K562 (cell line): ENCODE measurements at regions not wholly inside any gene's neighbourhood (a gene's known extent, or its start where the extent isn't known, plus 50 kb on each side); places are given as distances from the start of the nearest gene placed in this dataset.

Experiments
- ATAC-seq: fragments of 200-7000 bp; cut with Tn5 transposase; 3 replicates; pipeline ENCODE4 v1.9.1; 2020; ENCODE audit warnings: moderate library complexity
- BruUV-seq: library from RNA; stranded (reverse); fragments of 400-500 nt; replicated peaks from 2 replicates; lab custom pipeline; 2021; lab: Mats Ljungman, UMichigan
- CTCF ChIA-PET: fragments of 300-600 bp; formaldehyde crosslinking; extraction: SDS; loops from one replicate; lab custom pipeline; 2021; ENCODE audit warnings: low intra/inter-chr PET ratio; lab: Yijun Ruan, JAX
- POLR2A ChIA-PET: fragments of 300-600, 350-650 bp; sonication (Branson Sonifier 250); formaldehyde crosslinking; extraction: SDS; loops from one replicate; lab custom pipeline; 2021; ENCODE audit warnings: antibody characterized with exemption, inconsistent platforms; lab: Yijun Ruan, JAX
- DNase-seq, 4 experiments: peaks; one replicate each; pipeline versions ENCODE4 v3.0.0 to v3.0.0-alpha.2; 2011 to 2018; ENCODE audit warnings: low spot score in 3 of 4, mixed read lengths in 3 of 4; ENCODE audit errors: extremely low read depth in 1 of 4
- FAIRE-seq: peaks from 2 replicates; lab custom pipeline; 2011; peaks lifted over from hg19 to GRCh38; lab: Jason Lieb, UNC
- H2AFZ ChIP-seq: 2 replicates; pipeline ENCODE4 v1.6.0; 2011; ENCODE audit warnings: low read depth, low read length, control low read depth, inconsistent platforms
- H3K27ac ChIP-seq: fragments of 200-600 bp; 3 replicates; pipeline ENCODE4 v1.8.0; 2011; ENCODE audit warnings: low read depth, mild to moderate bottlenecking, control low read depth, inconsistent platforms, low read length, moderate library complexity, mixed read lengths; ENCODE audit errors: extremely low read depth
- H3K27me3 ChIP-seq, 2 experiments: fragments of 300-600 bp in 1 of 2; 2 replicates in 1 of 2; 3 replicates in 1 of 2; pipeline versions ENCODE4 v1.6.0 to v1.8.0; 2011; ENCODE audit warnings: inconsistent platforms in 2 of 2, low read length in 2 of 2, mild to moderate bottlenecking in 1 of 2, mixed read lengths in 1 of 2, moderate library complexity in 1 of 2; ENCODE audit not compliant: control insufficient read depth in 2 of 2, insufficient read depth in 2 of 2
- H3K36me3 ChIP-seq: fragments of 300-600 bp; 3 replicates; pipeline ENCODE4 v1.8.0; 2011; ENCODE audit warnings: mild to moderate bottlenecking, low read length, inconsistent platforms; ENCODE audit not compliant: control insufficient read depth, insufficient read depth
- H3K4me1 ChIP-seq, 2 experiments: fragments of 200-600 bp in 1 of 2; replicated peaks in 1 of 2; 2 replicates in 1 of 2; 3 replicates in 1 of 2; pipeline versions ENCODE4 v1.5.1 to v1.8.0; 2011; ENCODE audit warnings: inconsistent platforms in 2 of 2, low read length in 2 of 2, mild to moderate bottlenecking in 1 of 2, mixed read lengths in 1 of 2, moderate library complexity in 1 of 2; ENCODE audit not compliant: control insufficient read depth in 2 of 2, insufficient read depth in 2 of 2
- H3K4me2 ChIP-seq: 2 replicates; pipeline ENCODE4 v1.6.1; 2011; ENCODE audit warnings: low read length, control low read depth, inconsistent platforms, mixed read lengths; ENCODE audit not compliant: insufficient read depth
- H3K4me3 ChIP-seq: fragments of 200-600 bp; sonication (generic), shearing (Covaris generic); 2 replicates; pipeline ENCODE4 v1.5.1; 2016; ENCODE audit warnings: control low read depth, inconsistent platforms
- H3K79me2 ChIP-seq: fragments of 200-600 bp; 3 replicates; pipeline ENCODE4 v1.8.0; 2011; ENCODE audit warnings: low read length, inconsistent platforms; ENCODE audit not compliant: control insufficient read depth, insufficient read depth
- H3K9ac ChIP-seq, 2 experiments: 2 replicates each; pipeline versions ENCODE4 v1.6.0 to v1.6.1; 2011; ENCODE audit warnings: low read depth in 2 of 2, low read length in 2 of 2, control low read depth in 1 of 2, inconsistent platforms in 1 of 2, mild to moderate bottlenecking in 1 of 2, mixed read lengths in 1 of 2; ENCODE audit not compliant: insufficient read depth in 1 of 2
- H3K9me1 ChIP-seq: one replicate; pipeline ENCODE4 v1.6.0; 2011; ENCODE audit warnings: inconsistent platforms, mild to moderate bottlenecking, low read length, moderate library complexity; ENCODE audit not compliant: control insufficient read depth, insufficient read depth
- H3K9me3 ChIP-seq: replicated peaks from 2 replicates; pipeline ENCODE4 v1.5.1; 2011; ENCODE audit warnings: low read depth, low read length, inconsistent platforms; ENCODE audit not compliant: control insufficient read depth, insufficient read depth
- H4K20me1 ChIP-seq: replicated peaks from 2 replicates; pipeline ENCODE4 v1.6.1; 2011; ENCODE audit warnings: low read length, inconsistent platforms, mixed read lengths; ENCODE audit not compliant: control insufficient read depth, insufficient read depth
- FOXM1 ChIP-seq, 2 experiments: fragments of 450-650 bp in 1 of 2; sonication (generic) in 1 of 2; formaldehyde crosslinking in 1 of 2; IDR thresholded peaks; 2 replicates each; pipeline versions ENCODE4 v1.6.1 to v1.9.0; 2017 to 2022; ENCODE audit warnings: low read depth in 2 of 2, mild to moderate bottlenecking in 2 of 2, missing genetic modification reagents in 1 of 2, moderate library complexity in 1 of 2
- HDAC6 ChIP-seq: IDR thresholded peaks from 2 replicates; pipeline ENCODE4 v1.6.1; 2012; ENCODE audit warnings: low read depth, mild to moderate bottlenecking, control low read depth, inconsistent platforms, low read length, moderate library complexity
- PURB ChIP-seq: sonication (generic); formaldehyde crosslinking; IDR thresholded peaks from 2 replicates; pipeline ENCODE4 v1.9.0; 2021; ENCODE audit warnings: low read depth, mild to moderate bottlenecking, missing genetic modification reagents
- STAT5A ChIP-seq: IDR thresholded peaks from 2 replicates; pipeline ENCODE4 v1.6.1; 2012; ENCODE audit warnings: low read length, inconsistent platforms, borderline replicate concordance
- ZFPM2 ChIP-seq: fragments of 250-450 bp; sonication (Bioruptor Pico); IDR thresholded peaks from 2 replicates; pipeline ENCODE4 v1.5.1; 2022; ENCODE audit warnings: mild to moderate bottlenecking
- ZNF436 ChIP-seq: fragments of 250-450, 450-650 bp; sonication (Bioruptor Pico); formaldehyde crosslinking; IDR thresholded peaks from 2 replicates; pipeline ENCODE4 v1.7.0; 2020; ENCODE audit warnings: mild to moderate bottlenecking
- WGBS: fragments of 100-300 bp; shearing (Covaris generic); methylation state at CpG from one replicate; pipeline ENCODE4 v1.1.6; 2016; ENCODE audit warnings: low coverage, mixed read lengths; ENCODE audit not compliant: insufficient coverage; ENCODE audit errors: missing lambda C conversion rate; 5-methylcytosine and 5-hydroxymethylcytosine counted together
- in situ Hi-C: fragments of 300-500 bp; cut with MboI; formaldehyde crosslinking; loops from 4 replicates; pipeline ENCODE4 v1.15.0; 2018; ENCODE audit warnings: inconsistent platforms, mixed read lengths
- intact Hi-C: fragments of 100-400 bp; cut with micrococcal nuclease; formaldehyde crosslinking; loops from 2 replicates; pipeline ENCODE4 v1.14.2; 2022
- TF ChIP-seq, protein P1 (sequence below): IDR thresholded peaks from 2 replicates; pipeline ENCODE4 v1.6.1; 2011; ENCODE audit warnings: borderline replicate concordance, low read depth, mild to moderate bottlenecking, moderate library complexity, low read length; ENCODE audit not compliant: insufficient read depth, poor library complexity, severe bottlenecking
- TF ChIP-seq, protein P2 (sequence below): fragments of 250-450 bp; sonication (Bioruptor Pico); IDR thresholded peaks from 2 replicates; pipeline ENCODE4 v1.4.0; 2020
- TF ChIP-seq, protein P3 (sequence below): fragments of 250-450 bp; sonication (Bioruptor Pico); IDR thresholded peaks from 2 replicates; pipeline ENCODE4 v1.4.0; 2020; ENCODE audit warnings: mild to moderate bottlenecking

DNA sequence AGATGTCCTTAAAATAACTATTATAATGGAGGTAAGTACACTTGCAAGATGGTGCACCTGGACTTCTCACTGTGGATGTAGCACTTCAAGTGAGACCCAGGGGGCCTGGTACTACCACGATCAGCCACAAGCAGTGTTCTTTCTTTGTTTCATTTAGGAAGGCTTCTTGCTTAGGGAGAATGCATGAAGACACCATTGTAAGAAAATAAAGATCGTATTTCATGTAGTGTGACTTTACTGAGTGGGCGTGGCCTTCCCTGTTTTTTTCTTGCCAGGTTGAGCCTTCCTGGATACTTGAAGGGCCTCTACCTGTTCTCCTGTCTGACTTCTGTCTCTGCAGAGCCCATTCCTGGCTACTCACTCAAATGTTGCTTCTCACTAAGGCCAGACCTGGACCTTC is 615.6 kb upstream of the SOX11 start:
- 0% methylated on average over 2 of the region's 3 CpGs for WGBS
- intact Hi-C loops = no loop called here
- TF ChIP-seq, protein P1, sequence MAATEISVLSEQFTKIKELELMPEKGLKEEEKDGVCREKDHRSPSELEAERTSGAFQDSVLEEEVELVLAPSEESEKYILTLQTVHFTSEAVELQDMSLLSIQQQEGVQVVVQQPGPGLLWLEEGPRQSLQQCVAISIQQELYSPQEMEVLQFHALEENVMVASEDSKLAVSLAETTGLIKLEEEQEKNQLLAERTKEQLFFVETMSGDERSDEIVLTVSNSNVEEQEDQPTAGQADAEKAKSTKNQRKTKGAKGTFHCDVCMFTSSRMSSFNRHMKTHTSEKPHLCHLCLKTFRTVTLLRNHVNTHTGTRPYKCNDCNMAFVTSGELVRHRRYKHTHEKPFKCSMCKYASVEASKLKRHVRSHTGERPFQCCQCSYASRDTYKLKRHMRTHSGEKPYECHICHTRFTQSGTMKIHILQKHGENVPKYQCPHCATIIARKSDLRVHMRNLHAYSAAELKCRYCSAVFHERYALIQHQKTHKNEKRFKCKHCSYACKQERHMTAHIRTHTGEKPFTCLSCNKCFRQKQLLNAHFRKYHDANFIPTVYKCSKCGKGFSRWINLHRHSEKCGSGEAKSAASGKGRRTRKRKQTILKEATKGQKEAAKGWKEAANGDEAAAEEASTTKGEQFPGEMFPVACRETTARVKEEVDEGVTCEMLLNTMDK = no peak
- no peak for TF ChIP-seq FOXM1 (IDR thresholded peaks at IDR 0.05; ENCODE audit: low read depth)
- no peak for TF ChIP-seq FOXM1 (CRISPR knock-in tag; IDR thresholded peaks at IDR 0.05; ENCODE audit: low read depth)
- TF ChIP-seq, protein P2, sequence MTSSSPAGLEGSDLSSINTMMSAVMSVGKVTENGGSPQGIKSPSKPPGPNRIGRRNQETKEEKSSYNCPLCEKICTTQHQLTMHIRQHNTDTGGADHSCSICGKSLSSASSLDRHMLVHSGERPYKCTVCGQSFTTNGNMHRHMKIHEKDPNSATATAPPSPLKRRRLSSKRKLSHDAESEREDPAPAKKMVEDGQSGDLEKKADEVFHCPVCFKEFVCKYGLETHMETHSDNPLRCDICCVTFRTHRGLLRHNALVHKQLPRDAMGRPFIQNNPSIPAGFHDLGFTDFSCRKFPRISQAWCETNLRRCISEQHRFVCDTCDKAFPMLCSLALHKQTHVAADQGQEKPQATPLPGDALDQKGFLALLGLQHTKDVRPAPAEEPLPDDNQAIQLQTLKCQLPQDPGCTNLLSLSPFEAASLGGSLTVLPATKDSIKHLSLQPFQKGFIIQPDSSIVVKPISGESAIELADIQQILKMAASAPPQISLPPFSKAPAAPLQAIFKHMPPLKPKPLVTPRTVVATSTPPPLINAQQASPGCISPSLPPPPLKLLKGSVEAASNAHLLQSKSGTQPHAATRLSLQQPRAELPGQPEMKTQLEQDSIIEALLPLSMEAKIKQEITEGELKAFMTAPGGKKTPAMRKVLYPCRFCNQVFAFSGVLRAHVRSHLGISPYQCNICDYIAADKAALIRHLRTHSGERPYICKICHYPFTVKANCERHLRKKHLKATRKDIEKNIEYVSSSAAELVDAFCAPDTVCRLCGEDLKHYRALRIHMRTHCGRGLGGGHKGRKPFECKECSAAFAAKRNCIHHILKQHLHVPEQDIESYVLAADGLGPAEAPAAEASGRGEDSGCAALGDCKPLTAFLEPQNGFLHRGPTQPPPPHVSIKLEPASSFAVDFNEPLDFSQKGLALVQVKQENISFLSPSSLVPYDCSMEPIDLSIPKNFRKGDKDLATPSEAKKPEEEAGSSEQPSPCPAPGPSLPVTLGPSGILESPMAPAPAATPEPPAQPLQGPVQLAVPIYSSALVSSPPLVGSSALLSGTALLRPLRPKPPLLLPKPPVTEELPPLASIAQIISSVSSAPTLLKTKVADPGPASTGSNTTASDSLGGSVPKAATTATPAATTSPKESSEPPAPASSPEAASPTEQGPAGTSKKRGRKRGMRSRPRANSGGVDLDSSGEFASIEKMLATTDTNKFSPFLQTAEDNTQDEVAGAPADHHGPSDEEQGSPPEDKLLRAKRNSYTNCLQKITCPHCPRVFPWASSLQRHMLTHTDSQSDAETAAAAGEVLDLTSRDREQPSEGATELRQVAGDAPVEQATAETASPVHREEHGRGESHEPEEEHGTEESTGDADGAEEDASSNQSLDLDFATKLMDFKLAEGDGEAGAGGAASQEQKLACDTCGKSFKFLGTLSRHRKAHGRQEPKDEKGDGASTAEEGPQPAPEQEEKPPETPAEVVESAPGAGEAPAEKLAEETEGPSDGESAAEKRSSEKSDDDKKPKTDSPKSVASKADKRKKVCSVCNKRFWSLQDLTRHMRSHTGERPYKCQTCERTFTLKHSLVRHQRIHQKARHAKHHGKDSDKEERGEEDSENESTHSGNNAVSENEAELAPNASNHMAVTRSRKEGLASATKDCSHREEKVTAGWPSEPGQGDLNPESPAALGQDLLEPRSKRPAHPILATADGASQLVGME (CRISPR knock-in tag) = no peak
- TF ChIP-seq STAT5A = no peak
- TF ChIP-seq PURB (CRISPR knock-in tag) = no peak
- no peak for TF ChIP-seq ZFPM2 (CRISPR knock-in tag)
- TF ChIP-seq HDAC6 = no peak
- TF ChIP-seq ZNF436 (CRISPR knock-in tag) = no peak
- TF ChIP-seq, protein P3, sequence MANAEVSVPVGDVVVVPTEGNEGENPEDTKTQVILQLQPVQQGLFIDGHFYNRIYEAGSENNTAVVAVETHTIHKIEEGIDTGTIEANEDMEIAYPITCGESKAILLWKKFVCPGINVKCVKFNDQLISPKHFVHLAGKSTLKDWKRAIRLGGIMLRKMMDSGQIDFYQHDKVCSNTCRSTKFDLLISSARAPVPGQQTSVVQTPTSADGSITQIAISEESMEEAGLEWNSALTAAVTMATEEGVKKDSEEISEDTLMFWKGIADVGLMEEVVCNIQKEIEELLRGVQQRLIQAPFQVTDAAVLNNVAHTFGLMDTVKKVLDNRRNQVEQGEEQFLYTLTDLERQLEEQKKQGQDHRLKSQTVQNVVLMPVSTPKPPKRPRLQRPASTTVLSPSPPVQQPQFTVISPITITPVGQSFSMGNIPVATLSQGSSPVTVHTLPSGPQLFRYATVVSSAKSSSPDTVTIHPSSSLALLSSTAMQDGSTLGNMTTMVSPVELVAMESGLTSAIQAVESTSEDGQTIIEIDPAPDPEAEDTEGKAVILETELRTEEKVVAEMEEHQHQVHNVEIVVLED (CRISPR knock-in tag) = no peak

More for the DNA sequence above, 615.6 kb upstream of the SOX11 start:
- Histone ChIP-seq H2AFZ (no peak overlapping the region), H3K27ac (no peak overlapping the region), H3K27me3 (no peaks in the 10 kb centered on the region), H3K4me1 (no peaks in the 10 kb centered on the region), H3K9ac (no peak overlapping the region), H3K36me3 (no peaks in the 10 kb centered on the region), H3K9me3 (0 out of 2 replicates have a peak, but pooled peaks cover 2% of the 10 kb centered on the region), H3K4me3 (no peak overlapping the region), H3K79me2 (no peaks in the 10 kb centered on the region), H4K20me1 (no peaks in the 10 kb centered on the region), H3K9me1 (no peaks in the 10 kb centered on the region), H3K4me2 (no peak overlapping the region)
- ATAC-seq = no peak
- DNase-seq = no peak
- POLR2A ChIA-PET = no interaction called here
- no peak for FAIRE-seq
- CTCF ChIA-PET = no interaction called here
- no TSS peak for BruUV-seq
- in situ Hi-C loops = no loop called here
